A549 (cell line): ENCODE measurements at regions not wholly inside any gene's neighbourhood (a gene's known extent, or its start where the extent isn't known, plus 50 kb on each side); places are given as distances from the start of the nearest gene placed in this dataset.

Experiments used
- CHD2 ChIP-seq: fragments of 150-350 bp; IDR thresholded peaks from 2 replicates; pipeline ENCODE4 v1.6.1; 2014; ENCODE audit warnings: low read length; ENCODE audit not compliant: partially characterized antibody
- CTCF ChIP-seq: fragments of >200 bp; sonication (Bioruptor Twin); formaldehyde crosslinking; IDR thresholded peaks from 3 replicates; pipeline ENCODE4 v1.5.1; 2016
- FOSL2 ChIP-seq, 2 experiments: fragments of 450-650 bp in 1 of 2; fragments of >200 bp in 1 of 2; sonication (Bioruptor Twin) in 1 of 2; formaldehyde crosslinking; IDR thresholded peaks; 2 replicates each; pipeline versions ENCODE4 v1.5.0 to v1.6.1; 2016 to 2020; ENCODE audit warnings: mild to moderate bottlenecking in 1 of 2, moderate library complexity in 1 of 2
- HMGXB4 ChIP-seq: fragments of 250-450 bp; sonication (Bioruptor Pico); IDR thresholded peaks from 2 replicates; pipeline ENCODE4 v1.5.0; 2021; ENCODE audit warnings: mild to moderate bottlenecking, moderate library complexity, borderline replicate concordance
- JUNB ChIP-seq: fragments of >200 bp; sonication (Bioruptor Twin); formaldehyde crosslinking; IDR thresholded peaks from 2 replicates; pipeline ENCODE4 v1.6.1; 2016
- MYC ChIP-seq: IDR thresholded peaks from 2 replicates; pipeline ENCODE4 v1.6.1; 2012; ENCODE audit warnings: mild to moderate bottlenecking, inconsistent platforms, low read length, improper control_type of control experiment, borderline replicate concordance
- PBX3 ChIP-seq: IDR thresholded peaks from 2 replicates; pipeline ENCODE4 v1.6.1; 2012
- POLR2A ChIP-seq: IDR thresholded peaks from 2 replicates; pipeline ENCODE4 v1.6.1; 2012; ENCODE audit warnings: mild to moderate bottlenecking, low read length
- RAD21 ChIP-seq, 2 experiments: fragments of >200 bp in 1 of 2; sonication (Bioruptor Twin) in 1 of 2; formaldehyde crosslinking in 1 of 2; IDR thresholded peaks in 1 of 2; conservative IDR thresholded peaks in 1 of 2; 2 replicates in 1 of 2; 3 replicates in 1 of 2; pipeline ENCODE4 v1.6.1; 2012 to 2018; ENCODE audit warnings: inconsistent platforms in 1 of 2
- REST ChIP-seq: fragments of 200-600 bp; sonication (generic); IDR thresholded peaks from 2 replicates; pipeline ENCODE4 v1.6.1; 2016; ENCODE audit warnings: antibody characterized with exemption, mild to moderate bottlenecking, moderate library complexity
- RFX5 ChIP-seq: fragments of 450-650 bp; IDR thresholded peaks from 2 replicates; pipeline ENCODE4 v1.7.1; 2014; ENCODE audit warnings: antibody characterized with exemption, mild to moderate bottlenecking, moderate library complexity

- TF ChIP-seq CTCF (no peak), MYC (no peak), CHD2 (no peak), RAD21 (conservative IDR thresholded peaks at IDR 0.05 in 1 of 2, IDR thresholded peaks at IDR 0.05 in 1 of 2) (no peak), RFX5 (no peak), PBX3 (no peak), REST (no peak), JUNB (no peak), FOSL2 (IDR thresholded peaks at IDR 0.05) (no peak), FOSL2 (CRISPR knock-in tag; IDR thresholded peaks at IDR 0.05) (peak; percentile 65), POLR2A (no peak), HMGXB4 (no peak)
These were observed 138.6 kb upstream of the ZC3H15 start for GRCh38 chr2:186347472-186347871.
